Testis (tissue), 2 donors: ENCODE measurements at regions not wholly inside any gene's neighbourhood (a gene's known extent, or its start where the extent isn't known, plus 50 kb on each side); places are given as distances from the start of the nearest gene placed in this dataset.

Source experiments
- CTCF ChIP-seq, 3 experiments: fragments of 450-650 bp in 2 of 3; fragments of 200-600 bp in 1 of 3; sonication (generic) in 1 of 3; IDR thresholded peaks; one replicate each; pipeline ENCODE4 v1.5.1; 2016 to 2019; ENCODE audit warnings: antibody characterized with exemption in 3 of 3, mild to moderate bottlenecking in 2 of 3, moderate library complexity in 1 of 3
- POLR2A ChIP-seq: fragments of 450-650 bp; IDR thresholded peaks from one replicate; pipeline ENCODE4 v1.6.1; 2017; ENCODE audit warnings: antibody characterized with exemption, mild to moderate bottlenecking, moderate library complexity

GRCh38 chr22:49519117-49519737 lies 308.4 kb downstream of the BRD1 start:
- TF ChIP-seq CTCF (IDR thresholded peaks at IDR 0.05) (no peak), POLR2A (no peak)
